Esophagus (tissue), 2 donors: ENCODE measurements at regions not wholly inside any gene's neighbourhood (a gene's known extent, or its start where the extent isn't known, plus 50 kb on each side); places are given as distances from the start of the nearest gene placed in this dataset.

ENCODE experiments used
- H3K27ac ChIP-seq, 2 donors: one replicate each; pipeline ENCODE4 v1.5.1; 2013; ENCODE audit warnings: low read depth in 2 of 2, mild to moderate bottlenecking in 2 of 2, inconsistent platforms in 1 of 2, low read length in 1 of 2, moderate library complexity in 1 of 2
- H3K27me3 ChIP-seq, 2 donors: one replicate each; pipeline ENCODE4 v1.6.1; 2013; ENCODE audit warnings: low read length in 2 of 2, control low read depth in 1 of 2, mild to moderate bottlenecking in 1 of 2; ENCODE audit not compliant: insufficient read depth in 2 of 2, control insufficient read depth in 1 of 2
- H3K36me3 ChIP-seq, 2 donors: one replicate each; pipeline ENCODE4 v1.6.1; 2013; ENCODE audit warnings: low read length in 1 of 2; ENCODE audit not compliant: control insufficient read depth in 2 of 2, insufficient read depth in 2 of 2
- H3K4me1 ChIP-seq, 2 donors: one replicate each; pipeline ENCODE4 v1.6.1; 2013; ENCODE audit warnings: low read length in 1 of 2; ENCODE audit not compliant: control insufficient read depth in 2 of 2, insufficient read depth in 2 of 2
- H3K4me3 ChIP-seq, 2 donors: one replicate each; pipeline ENCODE4 v1.5.1; 2013; ENCODE audit warnings: low read length in 2 of 2, mild to moderate bottlenecking in 2 of 2, low read depth in 1 of 2, moderate library complexity in 1 of 2
- H3K9me3 ChIP-seq, 2 donors: one replicate each; pipeline ENCODE4 v1.6.1; 2013; ENCODE audit warnings: mild to moderate bottlenecking in 2 of 2, low read depth in 1 of 2, low read length in 1 of 2, moderate library complexity in 1 of 2; ENCODE audit not compliant: control insufficient read depth in 2 of 2, insufficient read depth in 1 of 2
- WGBS, 2 donors: extraction: QIAGEN DNeasy Blood & Tissue Kit; methylation state at CpG; one replicate each; pipeline ENCODE4 v1.1.7; 2013; 5-methylcytosine and 5-hydroxymethylcytosine counted together
- donor health status: healthy with polysubstance abuse.
- donor health status: Bipolar disorder and iron deficiency.

- H3K27me3 ChIP-seq: no peaks in the 10 kb centered on the region
- 77 to 78% methylated on average over 7 of the region's 7 CpGs for WGBS, 2 donors
- no peak overlapping the region for H3K4me3 ChIP-seq
- no peaks in the 10 kb centered on the region for H3K36me3 ChIP-seq
- H3K9me3 ChIP-seq: no peaks in the 10 kb centered on the region
- peaks cover 0 to 3% of the 10 kb centered on the region in 2 donors for H3K4me1 ChIP-seq
- no peak overlapping the region for H3K27ac ChIP-seq
Observed at GRCh38 chr1:23639460-23640095, 52.0 kb upstream of the RPL11 start.

DNA sequence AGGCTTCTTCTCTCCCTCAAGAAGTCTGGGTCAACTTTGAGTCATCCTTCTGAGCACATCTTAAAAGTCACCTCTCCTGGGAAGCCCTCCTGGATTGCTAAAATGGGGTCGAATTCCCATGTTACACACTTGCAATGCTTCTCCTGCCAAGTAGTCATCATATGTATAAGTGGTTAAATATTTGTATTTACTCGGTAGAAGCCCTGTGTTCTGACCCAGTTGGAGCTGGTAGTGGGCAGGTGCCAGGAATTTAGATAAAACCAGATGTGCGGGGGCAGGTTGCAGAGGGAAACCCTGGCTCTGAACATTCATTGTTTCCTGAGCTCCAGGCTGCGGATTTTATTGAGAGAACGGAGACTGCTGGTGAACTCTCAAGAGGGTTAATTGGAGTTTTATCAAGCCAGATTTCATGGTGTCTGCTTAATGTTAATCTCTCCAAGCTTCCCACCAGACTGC is 52.8 kb upstream of the RPL11 start:
- Histone ChIP-seq H3K36me3 (no peaks in the 10 kb centered on the region), H3K27me3 (no peaks in the 10 kb centered on the region), H3K9me3 (no peaks in the 10 kb centered on the region), H3K27ac (no peak overlapping the region), H3K4me1 (peaks cover 0 to 4% of the 10 kb centered on the region in 2 donors), H3K4me3 (no peak overlapping the region)
- WGBS, 2 donors: 32 to 38% methylated on average over 5 of the region's 5 CpGs

DNA sequence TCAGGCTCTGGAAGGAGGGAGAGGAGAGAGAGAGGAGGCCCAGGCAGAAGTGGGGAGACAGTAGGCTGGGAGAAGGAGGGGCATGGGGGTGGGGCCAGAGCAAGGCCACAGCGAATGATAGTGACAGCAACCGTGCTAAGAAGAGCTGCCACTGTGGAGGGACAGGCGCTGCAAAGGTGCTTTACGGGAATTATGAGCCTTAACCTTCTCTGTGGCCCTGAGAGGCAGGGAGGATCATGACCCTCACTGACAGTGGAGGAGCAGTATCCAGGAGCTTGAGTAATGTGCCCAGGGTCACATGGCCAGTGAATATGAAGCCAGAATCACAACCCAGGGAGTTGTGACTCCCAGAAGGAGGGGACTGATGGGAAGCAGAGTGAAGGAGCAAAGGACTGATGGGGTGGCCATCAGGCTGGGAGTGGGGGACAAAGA is 53.4 kb upstream of the RPL11 start:
- H3K27me3 ChIP-seq: no peaks in the 10 kb centered on the region
- H3K27ac ChIP-seq: no peak overlapping the region
- WGBS, 2 donors: 65 to 68% methylated on average over 4 of the region's 4 CpGs
- no peak overlapping the region for H3K4me3 ChIP-seq
- H3K4me1 ChIP-seq: peaks cover 0 to 4% of the 10 kb centered on the region in 2 donors
- H3K36me3 ChIP-seq: no peaks in the 10 kb centered on the region
- H3K9me3 ChIP-seq: no peaks in the 10 kb centered on the region

- no peaks in the 10 kb centered on the region for H3K9me3 ChIP-seq
- 93 to 97% methylated on average over 7 of the region's 7 CpGs for WGBS, 2 donors
- no peaks in the 10 kb centered on the region for H3K36me3 ChIP-seq
- peaks cover 0 to 4% of the 10 kb centered on the region in 2 donors for H3K4me1 ChIP-seq
- H3K27me3 ChIP-seq: no peaks in the 10 kb centered on the region
- no peak overlapping the region for H3K27ac ChIP-seq
- H3K4me3 ChIP-seq: no peak overlapping the region
Observed at GRCh38 chr1:23636009-23636408, 55.6 kb upstream of the RPL11 start.

- 33% methylated on average over 17 of the region's 17 CpGs for WGBS, 2 donors
- Histone ChIP-seq H3K27ac (peak overlapping the region; percentile 38 to 62), H3K4me3 (peak overlapping the region; percentile 11 to 36), H3K9me3 (no peaks in the 10 kb centered on the region), H3K27me3 (no peaks in the 10 kb centered on the region), H3K4me1 (peaks cover 0 to 4% of the 10 kb centered on the region in 2 donors), H3K36me3 (no peaks in the 10 kb centered on the region)
Observed at GRCh38 chr1:23634840-23635651, 56.6 kb upstream of the RPL11 start.

DNA sequence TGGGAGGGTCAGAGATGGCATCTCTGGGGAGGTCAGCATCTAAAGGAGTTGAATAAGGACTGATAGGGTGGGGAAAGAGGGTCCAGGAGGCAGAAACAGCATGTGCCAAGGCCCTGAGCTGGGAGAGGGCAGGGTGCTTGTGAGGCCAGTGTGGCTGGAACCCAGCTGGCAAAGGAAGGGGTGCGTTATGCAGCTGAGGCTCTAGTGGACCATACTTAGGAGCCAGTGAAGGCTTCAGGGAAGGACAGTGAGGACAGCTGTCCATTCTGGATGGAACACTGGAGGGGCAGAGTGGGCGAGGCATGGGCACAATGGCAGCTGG is 57.1 kb upstream of the RPL11 start:
- Histone ChIP-seq H3K4me1 (peaks cover 0 to 4% of the 10 kb centered on the region in 2 donors), H3K9me3 (no peaks in the 10 kb centered on the region), H3K27ac (peak overlapping the region in 1 of 2 donors; percentile 48), H3K27me3 (no peaks in the 10 kb centered on the region), H3K36me3 (no peaks in the 10 kb centered on the region), H3K4me3 (no peak overlapping the region)
- 73 to 80% methylated on average over 2 of the region's 2 CpGs for WGBS, 2 donors

DNA sequence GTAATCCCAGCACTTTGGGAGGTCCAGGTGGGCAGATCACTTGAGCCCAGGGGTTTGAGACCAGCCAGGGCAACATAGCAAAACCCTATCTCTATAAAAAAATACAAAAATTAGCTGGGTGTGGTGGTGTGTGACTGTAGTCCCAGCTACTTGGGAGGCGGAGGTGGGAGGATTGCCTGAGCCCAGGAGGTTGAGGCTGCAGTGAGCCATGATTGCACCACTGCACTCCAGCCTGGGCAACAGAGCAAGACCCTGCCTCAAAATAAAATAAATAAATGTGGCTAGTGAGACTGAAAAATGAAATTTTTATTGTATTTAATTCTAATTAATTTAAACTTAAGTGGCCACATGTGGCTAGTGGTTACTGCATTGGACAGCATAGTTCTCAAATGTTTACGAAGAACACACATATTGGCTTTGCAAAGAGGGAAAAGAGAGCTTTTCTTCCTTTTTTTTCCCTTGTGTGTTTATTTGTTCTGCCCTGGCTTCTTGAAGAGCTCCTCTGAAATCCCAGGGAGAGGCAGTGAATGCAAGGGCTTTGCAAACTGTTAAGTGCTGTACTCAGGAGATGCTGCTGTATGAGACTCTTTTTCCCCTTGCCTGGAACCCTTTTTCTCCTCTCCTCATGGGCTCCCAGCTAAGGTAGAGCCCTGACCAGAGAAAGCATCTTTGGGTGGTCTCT is 59.0 kb upstream of the RPL11 start:
- Histone ChIP-seq H3K27ac (no peak overlapping the region), H3K4me1 (peaks cover 0 to 4% of the 10 kb centered on the region in 2 donors), H3K36me3 (no peaks in the 10 kb centered on the region), H3K4me3 (no peak overlapping the region), H3K9me3 (no peaks in the 10 kb centered on the region), H3K27me3 (no peaks in the 10 kb centered on the region)
- 89 to 98% methylated on average over 2 of the region's 2 CpGs for WGBS, 2 donors

- Histone ChIP-seq H3K4me3 (no peak overlapping the region), H3K27me3 (no peaks in the 10 kb centered on the region), H3K4me1 (peaks cover 0 to 4% of the 10 kb centered on the region in 2 donors), H3K27ac (no peak overlapping the region), H3K36me3 (no peaks in the 10 kb centered on the region), H3K9me3 (no peaks in the 10 kb centered on the region)
- 77% methylated on average over 4 of the region's 4 CpGs for WGBS, 2 donors
Observed at GRCh38 chr1:23629708-23630290, 61.8 kb upstream of the RPL11 start.

DNA sequence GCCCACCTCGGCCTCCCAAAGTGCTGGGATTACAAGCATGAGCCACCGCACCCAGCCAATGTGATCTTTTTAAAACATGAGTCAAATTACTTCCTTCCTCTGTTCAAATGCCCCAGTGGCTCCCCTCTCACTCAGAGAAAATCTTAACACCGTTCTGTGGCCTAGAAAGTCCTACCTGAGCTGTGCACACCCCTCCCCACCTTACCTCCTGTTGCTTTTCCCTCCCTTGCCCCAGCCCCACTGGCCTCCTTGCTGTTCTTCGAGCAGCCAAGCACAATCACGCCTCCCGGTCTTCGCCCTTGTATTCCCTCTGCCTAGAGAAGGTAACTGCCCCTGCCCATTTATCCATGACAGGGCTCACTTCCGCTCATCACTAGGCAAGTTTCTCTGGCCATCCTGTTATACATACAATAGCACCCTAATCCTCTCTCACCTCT is 62.6 kb upstream of the RPL11 start:
- WGBS, 2 donors: 69 to 71% methylated on average over 8 of the region's 8 CpGs
- Histone ChIP-seq H3K4me3 (no peak overlapping the region), H3K4me1 (no peaks in the 10 kb centered on the region), H3K9me3 (no peaks in the 10 kb centered on the region), H3K36me3 (no peaks in the 10 kb centered on the region), H3K27ac (no peak overlapping the region), H3K27me3 (no peaks in the 10 kb centered on the region)
